ENCODE measurements at regions not wholly inside any gene's neighbourhood (a gene's known extent, or its start where the extent isn't known, plus 50 kb on each side); places are given as distances from the start of the nearest gene placed in this dataset.

GRCh38 chr9:10690546-10690945 is 77.7 kb upstream of the PTPRD start:
- DNase-seq (ENCODE audit: insufficient read length, low spot score, missing footprints): no peak
- Histone ChIP-seq H3K27ac (ENCODE audit: low read depth, low read length) (no peak overlapping the region), H2AFZ (ENCODE audit: low read length) (no peak overlapping the region), H3K79me2 (ENCODE audit: insufficient read depth, low read length) (no peaks in the 10 kb centered on the region), H3K4me2 (ENCODE audit: insufficient read depth, low read length) (no peak overlapping the region), H4K20me1 (ENCODE audit: insufficient read depth, low read length) (no peaks in the 10 kb centered on the region), H3K9me3 (ENCODE audit: low read depth, low read length) (no peaks in the 10 kb centered on the region), H3K4me1 (ENCODE audit: insufficient read depth, low read length) (no peaks in the 10 kb centered on the region), H3K36me3 (ENCODE audit: insufficient read depth, low read length) (no peaks in the 10 kb centered on the region), H3K27me3 (ENCODE audit: insufficient read depth, low read length) (no peaks in the 10 kb centered on the region), H3K4me3 (ENCODE audit: insufficient read depth, low read length) (no peak overlapping the region)
- TF ChIP-seq CTCF (IDR thresholded peaks at IDR 0.05; ENCODE audit: extremely low read depth, low read depth, low read length): no peak

- Histone ChIP-seq H3K27ac (ENCODE audit: low read depth, low read length) (no peak overlapping the region), H3K4me2 (ENCODE audit: insufficient read depth, low read length) (no peak overlapping the region), H3K79me2 (ENCODE audit: insufficient read depth, low read length) (no peaks in the 10 kb centered on the region), H3K4me1 (ENCODE audit: insufficient read depth, low read length) (no peaks in the 10 kb centered on the region), H3K4me3 (ENCODE audit: insufficient read depth, low read length) (no peak overlapping the region), H4K20me1 (ENCODE audit: insufficient read depth, low read length) (no peaks in the 10 kb centered on the region), H2AFZ (ENCODE audit: low read length) (no peak overlapping the region), H3K36me3 (ENCODE audit: insufficient read depth, low read length) (no peaks in the 10 kb centered on the region), H3K27me3 (ENCODE audit: insufficient read depth, low read length) (no peaks in the 10 kb centered on the region), H3K9me3 (ENCODE audit: low read depth, low read length) (peaks cover 4% of the 10 kb centered on the region)
- no peak for DNase-seq (ENCODE audit: insufficient read length, low spot score, missing footprints)
- TF ChIP-seq CTCF (IDR thresholded peaks at IDR 0.05; ENCODE audit: extremely low read depth, low read depth, low read length): no peak
Measured at GRCh38 chr9:10697044-10697443, 84.2 kb upstream of the PTPRD start.

- Histone ChIP-seq H3K36me3 (ENCODE audit: insufficient read depth, low read length) (no peaks in the 10 kb centered on the region), H3K79me2 (ENCODE audit: insufficient read depth, low read length) (no peaks in the 10 kb centered on the region), H3K4me1 (ENCODE audit: insufficient read depth, low read length) (no peaks in the 10 kb centered on the region), H2AFZ (ENCODE audit: low read length) (no peak overlapping the region), H3K9me3 (ENCODE audit: low read depth, low read length) (peaks cover 4% of the 10 kb centered on the region), H4K20me1 (ENCODE audit: insufficient read depth, low read length) (no peaks in the 10 kb centered on the region), H3K4me2 (ENCODE audit: insufficient read depth, low read length) (no peak overlapping the region), H3K4me3 (ENCODE audit: insufficient read depth, low read length) (no peak overlapping the region), H3K27ac (ENCODE audit: low read depth, low read length) (no peak overlapping the region), H3K27me3 (ENCODE audit: insufficient read depth, low read length) (no peaks in the 10 kb centered on the region)
- TF ChIP-seq CTCF (IDR thresholded peaks at IDR 0.05; ENCODE audit: extremely low read depth, low read depth, low read length): no peak
- DNase-seq (ENCODE audit: insufficient read length, low spot score, missing footprints): no peak
Measured at GRCh38 chr9:10700291-10700690, 87.5 kb upstream of the PTPRD start.

GRCh38 chr9:10700915-10701314 is 88.1 kb upstream of the PTPRD start:
- no peaks in the 10 kb centered on the region for H3K79me2 ChIP-seq (ENCODE audit: insufficient read depth, low read length)
- H3K4me2 ChIP-seq (ENCODE audit: insufficient read depth, low read length): no peak overlapping the region
- no peak for TF ChIP-seq CTCF (IDR thresholded peaks at IDR 0.05; ENCODE audit: extremely low read depth, low read depth, low read length)
- DNase-seq (ENCODE audit: insufficient read length, low spot score, missing footprints): no peak
- no peaks in the 10 kb centered on the region for H3K4me1 ChIP-seq (ENCODE audit: insufficient read depth, low read length)
- H3K27me3 ChIP-seq (ENCODE audit: insufficient read depth, low read length): no peaks in the 10 kb centered on the region
- no peak overlapping the region for H3K27ac ChIP-seq (ENCODE audit: low read depth, low read length)
- no peaks in the 10 kb centered on the region for H3K36me3 ChIP-seq (ENCODE audit: insufficient read depth, low read length)
- no peak overlapping the region for H2AFZ ChIP-seq (ENCODE audit: low read length)
- H4K20me1 ChIP-seq (ENCODE audit: insufficient read depth, low read length): no peaks in the 10 kb centered on the region
- no peak overlapping the region for H3K4me3 ChIP-seq (ENCODE audit: insufficient read depth, low read length)
- H3K9me3 ChIP-seq (ENCODE audit: low read depth, low read length): peaks cover 4% of the 10 kb centered on the region

All from osteoblast (primary cell).